GM19025 (cell line): ENCODE measurements at regions not wholly inside any gene's neighbourhood (a gene's known extent, or its start where the extent isn't known, plus 50 kb on each side); places are given as distances from the start of the nearest gene placed in this dataset.
"Not testable (repeated sequence)": the region's sequence is repeated elsewhere in the genome, so short reads cannot be mapped to it uniquely, and the experiment has no call there.

Experiments
- ATAC-seq: cut with Tn5 transposase; IDR thresholded peaks from one replicate; pipeline ENCODE4 v1.9.1; 2021; ENCODE audit warnings: mild to moderate bottlenecking, low read depth, moderate library complexity; ENCODE audit not compliant: unreplicated experiment

- no peak for ATAC-seq
Measured at GRCh38 chr18:3328532-3328931, 66.6 kb downstream of the MYL12B start.

- no peak for ATAC-seq
Measured at GRCh38 chr18:3329471-3329870, 67.5 kb downstream of the MYL12B start.

DNA sequence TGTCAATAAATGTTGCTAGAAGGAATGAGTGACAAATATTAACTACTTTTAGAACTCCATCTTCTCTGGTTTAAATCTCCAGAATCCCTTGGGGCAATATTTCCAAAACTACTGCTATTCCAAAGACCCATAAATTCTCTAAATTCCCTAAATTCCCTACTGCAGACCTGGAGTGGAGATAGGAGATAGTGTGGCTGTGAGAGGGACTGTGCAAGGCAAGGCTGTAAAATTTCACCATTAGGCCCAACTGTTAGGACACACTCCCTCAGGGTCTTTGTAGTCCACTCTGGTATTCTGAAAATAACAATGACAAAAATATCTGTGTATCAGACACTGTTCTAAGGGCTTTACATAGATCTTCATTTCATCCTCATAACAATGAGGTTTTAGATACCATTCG lies 67.9 kb downstream of the MYL12B start:
- no peak for ATAC-seq

- ATAC-seq, result no peak
Measured at GRCh38 chr18:3330622-3331021, 68.7 kb downstream of the MYL12B start.

GRCh38 chr18:3332376-3332775 lies 70.4 kb downstream of the MYL12B start:
- no peak for ATAC-seq

GRCh38 chr18:3333056-3333720 lies 71.3 kb downstream of the MYL12B start:
- ATAC-seq, result no peak

DNA sequence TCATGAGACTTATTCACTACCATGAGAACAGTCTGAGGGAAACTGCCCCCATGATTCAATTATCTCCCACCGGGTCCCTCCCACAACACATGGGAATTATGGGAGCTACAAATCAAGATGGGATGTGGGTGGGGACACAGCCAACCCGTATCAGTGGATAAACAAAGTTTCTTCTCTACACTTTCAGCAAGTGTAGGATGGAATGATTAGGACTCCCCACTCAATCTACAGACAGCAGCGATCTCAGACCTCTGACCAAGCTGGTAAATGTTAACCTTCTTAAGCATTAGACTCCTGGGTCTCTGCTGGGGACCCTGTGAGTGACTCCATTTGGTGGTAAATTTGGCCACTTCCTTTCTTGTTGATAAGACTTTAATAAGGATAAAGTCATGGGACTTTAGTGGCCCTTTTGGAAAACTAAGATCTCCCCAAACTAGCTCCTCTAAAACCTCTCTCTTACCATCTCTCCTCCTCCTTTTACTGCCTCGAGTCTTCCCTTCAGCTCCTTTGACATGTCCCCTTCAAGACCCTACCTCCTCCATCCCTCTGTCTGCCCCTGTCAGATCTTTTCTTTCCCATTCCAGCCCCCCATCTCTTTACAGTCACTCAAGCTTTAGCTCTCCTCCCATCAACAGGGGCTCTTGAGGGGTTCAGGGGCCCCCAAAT lies 71.9 kb downstream of the MYL12B start:
- ATAC-seq, result no peak

- no peak for ATAC-seq
Measured at GRCh38 chr18:3340015-3340681, 78.2 kb downstream of the MYL12B start.

- ATAC-seq, result no peak
Measured at GRCh38 chr18:3340682-3341097, 78.8 kb downstream of the MYL12B start.

DNA sequence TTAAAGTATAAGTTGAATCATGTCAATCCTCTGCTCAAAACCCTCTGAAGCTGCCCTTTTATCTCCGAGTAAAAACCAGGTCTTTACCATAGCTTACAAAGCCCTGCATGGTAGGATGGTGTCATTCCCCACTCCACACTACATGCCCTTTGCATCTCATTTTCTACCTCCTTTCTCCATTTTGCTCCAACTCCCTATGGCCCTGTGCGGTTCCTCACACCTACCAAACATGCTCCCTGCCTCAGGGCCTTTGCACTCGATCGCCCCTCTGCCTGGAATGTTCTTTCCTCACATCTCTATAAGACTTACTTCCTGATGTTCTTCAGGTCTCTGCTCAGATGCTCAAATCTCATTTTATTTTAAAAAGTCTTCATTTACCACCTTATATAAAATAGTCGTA lies 80.7 kb downstream of the MYL12B start:
- ATAC-seq, result no peak

DNA sequence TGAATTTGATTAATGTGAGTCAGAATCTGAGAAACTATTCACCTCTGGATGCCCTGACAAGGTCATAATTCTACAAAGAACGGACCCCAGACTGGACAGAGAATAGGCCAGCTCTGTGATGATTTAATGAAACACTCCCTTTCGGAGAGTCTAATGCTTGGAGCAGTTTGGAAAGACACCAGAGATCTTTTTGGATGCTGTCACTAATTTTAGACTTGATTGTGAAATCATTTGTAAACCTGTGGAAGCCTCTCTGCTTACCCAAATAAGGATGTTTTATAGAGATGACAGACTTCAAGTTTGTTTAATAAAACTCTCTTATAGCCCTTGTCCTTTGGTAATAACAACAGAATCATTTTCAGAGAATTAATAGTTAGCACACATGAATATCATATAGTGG lies 83.5 kb downstream of the MYL12B start:
- ATAC-seq, result no peak

- ATAC-seq, result no peak
Measured at GRCh38 chr18:3345885-3346284, 84.0 kb downstream of the MYL12B start.

- ATAC-seq, result no peak
Measured at GRCh38 chr18:3346487-3346886, 84.6 kb downstream of the MYL12B start.

DNA sequence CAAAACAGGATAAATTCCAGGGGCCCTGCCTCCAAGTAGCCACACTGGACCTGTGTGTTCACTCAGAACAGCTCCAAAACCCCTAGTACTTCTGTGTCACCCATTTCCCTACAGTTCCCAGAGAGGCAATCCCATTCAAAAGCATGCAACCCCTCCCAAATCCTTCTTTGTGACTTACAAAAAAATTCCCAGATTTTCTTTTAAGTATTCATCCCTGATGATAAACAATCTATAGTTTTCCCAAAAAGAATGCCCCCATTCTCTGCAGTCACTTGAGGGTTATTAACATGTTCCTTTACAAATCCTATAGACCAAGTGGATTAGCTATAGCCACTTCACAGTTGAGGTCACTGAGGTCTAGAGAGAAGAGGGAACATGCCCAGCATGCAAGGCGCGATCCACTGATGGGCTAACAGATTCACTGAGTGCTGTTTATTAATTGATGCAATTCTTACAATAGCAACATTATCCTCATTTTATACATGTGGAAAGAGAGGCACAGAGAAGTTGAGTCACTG lies 85.4 kb downstream of the MYL12B start:
- no peak for ATAC-seq

DNA sequence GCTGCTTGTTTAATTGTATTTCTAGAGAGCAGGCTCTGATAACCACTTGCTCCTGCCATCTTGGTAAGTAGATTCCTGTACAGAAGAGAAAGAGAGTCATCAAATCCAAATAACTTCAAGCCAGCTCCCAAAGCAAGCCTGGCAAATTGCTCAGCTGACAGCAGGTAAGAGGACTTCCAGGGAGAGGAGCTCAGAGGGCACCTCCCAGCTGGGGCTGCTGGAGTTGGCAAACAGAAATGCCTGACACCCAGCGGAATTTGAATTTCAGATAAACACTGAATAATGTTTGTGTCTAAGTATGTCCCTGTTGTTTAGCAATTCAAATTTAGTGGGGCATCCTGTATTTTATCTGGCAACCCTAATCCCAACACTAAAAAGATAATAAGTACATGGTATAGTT lies 86.2 kb downstream of the MYL12B start:
- ATAC-seq, result no peak

DNA sequence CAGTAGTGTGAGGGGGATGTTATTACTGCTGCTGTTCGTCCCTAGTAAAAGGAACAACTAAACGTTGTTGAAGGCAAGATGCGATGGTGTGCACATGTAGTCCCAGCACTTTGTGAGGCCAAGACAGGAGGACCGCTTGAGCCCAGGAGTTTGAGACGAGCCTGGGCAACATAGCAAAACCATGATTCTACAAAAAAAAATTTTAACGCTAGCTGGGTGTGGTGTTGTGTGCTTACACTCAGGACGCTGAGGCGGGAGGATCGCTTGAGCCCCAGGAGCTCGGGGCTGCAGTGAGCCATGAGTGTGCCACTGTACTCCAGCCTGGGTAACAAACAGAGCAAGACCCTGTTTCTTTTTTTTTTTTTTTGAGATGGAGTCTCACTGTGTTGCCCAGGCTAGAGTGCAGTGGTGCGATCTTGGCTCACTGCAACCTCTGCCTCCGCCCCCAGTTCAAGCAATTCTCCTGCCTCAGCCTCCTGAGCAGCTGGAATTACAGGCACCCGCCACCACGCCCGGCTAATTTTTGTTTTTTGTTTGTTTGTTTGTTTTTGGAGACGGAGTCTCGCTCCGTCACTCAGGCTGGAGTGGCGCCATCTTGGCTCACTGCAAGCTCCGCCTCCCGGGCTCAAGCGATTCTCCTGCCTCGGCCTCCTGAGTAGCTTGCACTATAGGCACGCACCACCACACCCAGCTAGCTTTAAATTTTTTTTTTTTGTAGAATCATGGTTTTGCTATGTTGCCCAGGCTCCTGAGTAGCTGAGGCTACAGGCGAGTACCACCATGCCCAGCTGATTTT lies 87.3 kb downstream of the MYL12B start:
- ATAC-seq, result not testable (repeated sequence)

DNA sequence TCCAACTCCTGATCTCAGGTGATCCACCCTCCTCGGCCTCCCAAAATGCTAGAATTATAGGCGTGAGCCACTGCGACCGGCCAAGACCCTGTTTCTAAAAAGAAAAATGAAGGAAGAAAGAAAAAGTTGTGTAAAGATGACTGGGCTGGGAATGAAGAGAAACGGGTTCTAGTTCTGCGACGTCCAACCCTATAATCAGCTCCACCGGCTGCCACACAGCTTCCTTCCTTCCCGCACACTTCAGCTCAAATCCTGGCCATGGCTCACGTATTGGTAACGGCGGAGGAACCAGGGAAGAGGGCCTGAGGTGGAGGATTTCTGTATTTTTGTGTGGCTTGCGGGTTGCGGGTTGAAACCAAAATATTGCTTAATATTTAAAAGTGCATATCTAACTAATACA lies 88.1 kb downstream of the MYL12B start:
- ATAC-seq, result no peak

DNA sequence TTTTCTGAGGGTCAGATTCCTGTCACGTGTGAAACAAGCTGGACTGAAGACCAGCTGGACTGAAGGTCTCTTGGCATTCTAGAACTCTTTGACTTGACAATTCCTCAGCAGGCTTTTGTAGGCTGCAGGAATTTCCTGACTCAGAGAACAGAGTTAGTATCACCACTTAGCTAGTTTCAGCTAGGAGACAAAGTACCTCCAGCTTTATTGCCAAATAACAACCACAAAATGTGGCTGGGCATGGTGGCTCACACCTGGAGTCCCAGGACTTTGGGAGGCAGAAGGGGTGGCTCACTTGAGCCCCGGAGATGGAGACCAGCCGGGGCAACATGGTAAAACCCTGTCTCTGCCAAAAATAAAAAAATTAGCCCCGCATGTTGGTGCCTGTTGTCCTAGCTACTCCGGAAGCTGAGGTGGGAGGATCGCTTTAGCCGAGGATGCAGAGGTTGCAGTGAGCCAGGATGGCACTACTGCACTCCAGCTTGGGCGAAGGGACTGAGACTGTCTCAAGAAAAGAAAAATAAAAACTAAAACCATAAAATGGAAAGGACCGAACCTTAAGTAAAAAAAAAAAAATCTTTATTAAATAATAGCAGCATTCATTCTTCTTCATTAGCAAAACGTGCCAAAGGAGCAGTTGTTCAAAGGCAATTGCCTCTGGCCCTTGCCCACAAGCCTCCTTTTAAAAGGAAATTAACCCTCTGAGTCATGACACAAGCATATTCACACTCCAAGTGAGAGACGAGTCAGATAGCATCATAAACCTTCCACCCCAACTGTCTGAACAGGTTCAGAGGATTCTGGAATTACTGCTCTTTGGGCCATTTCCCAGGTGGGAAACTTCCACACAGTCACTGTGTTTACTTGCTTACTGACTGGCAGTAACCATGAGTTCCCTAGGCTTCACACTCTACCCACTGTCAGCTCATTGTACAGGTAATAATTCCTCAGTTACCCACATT lies 88.9 kb downstream of the MYL12B start:
- ATAC-seq, result no peak

GRCh38 chr18:3354506-3354905 lies 92.6 kb downstream of the MYL12B start:
- no peak for ATAC-seq

GRCh38 chr18:3356614-3357013 lies 93.4 kb upstream of the TGIF1 start:
- ATAC-seq, result no peak
